H9 (cell line): ENCODE measurements at regions not wholly inside any gene's neighbourhood (a gene's known extent, or its start where the extent isn't known, plus 50 kb on each side); places are given as distances from the start of the nearest gene placed in this dataset.
"Not testable (repeated sequence)": the region's sequence is repeated elsewhere in the genome, so short reads cannot be mapped to it uniquely, and the experiment has no call there.

Experiments used
- DNase-seq: peaks from one replicate; pipeline ENCODE4 v3.0.0-alpha.2; 2017
- H2AFZ ChIP-seq: one replicate; pipeline ENCODE4 v1.6.1; 2013; ENCODE audit warnings: mild to moderate bottlenecking, low read length, control low read depth, moderate library complexity
- H2AK5ac ChIP-seq: 2 replicates; pipeline ENCODE4 v1.6.1; 2013; ENCODE audit warnings: low read length, control low read depth, mixed read lengths; ENCODE audit not compliant: insufficient read length
- H2BK120ac ChIP-seq: one replicate; pipeline ENCODE4 v1.6.1; 2013; ENCODE audit warnings: low read depth, mild to moderate bottlenecking, low read length, control low read depth, inconsistent platforms; ENCODE audit not compliant: poor library complexity, severe bottlenecking
- H2BK12ac ChIP-seq: 2 replicates; pipeline ENCODE4 v1.6.1; 2013; ENCODE audit warnings: low read length, control low read depth, mixed read lengths, low read depth; ENCODE audit not compliant: insufficient read length
- H2BK15ac ChIP-seq: 2 replicates; pipeline ENCODE4 v1.6.1; 2013; ENCODE audit warnings: low read depth, low read length, control low read depth
- H2BK20ac ChIP-seq: one replicate; pipeline ENCODE4 v1.6.1; 2013; ENCODE audit warnings: low read depth, mild to moderate bottlenecking, low read length, control low read depth, inconsistent platforms; ENCODE audit not compliant: poor library complexity, severe bottlenecking
- H2BK5ac ChIP-seq: 2 replicates; pipeline ENCODE4 v1.6.1; 2013; ENCODE audit warnings: low read length, control low read depth, mixed read lengths; ENCODE audit not compliant: insufficient read length
- H3K14ac ChIP-seq: 2 replicates; pipeline ENCODE4 v1.6.1; 2013; ENCODE audit warnings: low read length, control low read depth; ENCODE audit not compliant: insufficient read depth
- H3K18ac ChIP-seq: 2 replicates; pipeline ENCODE4 v1.6.1; 2013; ENCODE audit warnings: low read depth, mild to moderate bottlenecking, mixed read lengths, low read length, control low read depth; ENCODE audit not compliant: insufficient read length
- H3K23ac ChIP-seq: 2 replicates; pipeline ENCODE4 v1.6.1; 2013; ENCODE audit warnings: low read length, control low read depth, mixed read lengths, low read depth; ENCODE audit not compliant: insufficient read length
- H3K23me2 ChIP-seq: 2 replicates; pipeline ENCODE4 v1.6.1; 2013; ENCODE audit warnings: low read depth, mild to moderate bottlenecking, mixed read lengths, low read length, control low read depth; ENCODE audit not compliant: insufficient read length, poor library complexity, severe bottlenecking
- H3K27ac ChIP-seq: 2 replicates; pipeline ENCODE4 v1.5.1; 2013; ENCODE audit warnings: low read length, control low read depth, mixed read lengths, low read depth; ENCODE audit not compliant: insufficient read length
- H3K27me3 ChIP-seq: 2 replicates; pipeline ENCODE4 v1.6.1; 2013; ENCODE audit warnings: low read length, control low read depth, inconsistent platforms; ENCODE audit not compliant: insufficient read depth
- H3K4ac ChIP-seq: 2 replicates; pipeline ENCODE4 v1.6.1; 2013; ENCODE audit warnings: low read depth, mild to moderate bottlenecking, control low read depth, inconsistent platforms, low read length, moderate library complexity
- H3K4me1 ChIP-seq: 2 replicates; pipeline ENCODE4 v1.6.1; 2013; ENCODE audit warnings: low read length, control low read depth, inconsistent platforms; ENCODE audit not compliant: insufficient read depth
- H3K4me2 ChIP-seq: 2 replicates; pipeline ENCODE4 v1.6.1; 2013; ENCODE audit warnings: low read length, control low read depth, mixed read lengths; ENCODE audit not compliant: insufficient read length, insufficient read depth
- H3K56ac ChIP-seq: 2 replicates; pipeline ENCODE4 v1.6.1; 2013; ENCODE audit warnings: low read depth, mild to moderate bottlenecking, mixed read lengths, low read length, control low read depth; ENCODE audit not compliant: insufficient read length
- H3K79me1 ChIP-seq: 2 replicates; pipeline ENCODE4 v1.6.1; 2013; ENCODE audit warnings: low read depth, mild to moderate bottlenecking, moderate library complexity, low read length, control low read depth, inconsistent platforms; ENCODE audit not compliant: insufficient read depth, poor library complexity, severe bottlenecking
- H3K79me2 ChIP-seq: 2 replicates; pipeline ENCODE4 v1.6.1; 2013; ENCODE audit warnings: low read length, control low read depth, inconsistent platforms; ENCODE audit not compliant: insufficient read depth
- H3K9ac ChIP-seq: 2 replicates; pipeline ENCODE4 v1.6.1; 2013; ENCODE audit warnings: low read length, control low read depth, mixed read lengths; ENCODE audit not compliant: insufficient read length; ENCODE audit errors: extremely low read depth
- H3K9me3 ChIP-seq: one replicate; pipeline ENCODE4 v1.6.1; 2013; ENCODE audit warnings: low read depth, low read length, inconsistent platforms; ENCODE audit not compliant: control insufficient read depth
- H3T11ph ChIP-seq: one replicate; pipeline ENCODE4 v1.6.1; 2013; ENCODE audit warnings: mild to moderate bottlenecking, low read length, control low read depth, inconsistent platforms
- H4K20me1 ChIP-seq: one replicate; pipeline ENCODE4 v1.6.1; 2013; ENCODE audit not compliant: control insufficient read depth, insufficient read length, insufficient read depth
- H4K5ac ChIP-seq: 2 replicates; pipeline ENCODE4 v1.6.1; 2013; ENCODE audit warnings: low read depth, mild to moderate bottlenecking, mixed read lengths, low read length, control low read depth; ENCODE audit not compliant: insufficient read length
- H4K8ac ChIP-seq: replicated peaks from 2 replicates; pipeline ENCODE4 v1.6.1; 2013; ENCODE audit warnings: low read length, control low read depth, mixed read lengths, low read depth; ENCODE audit not compliant: insufficient read length
- H4K91ac ChIP-seq: 2 replicates; pipeline ENCODE4 v1.6.1; 2013; ENCODE audit warnings: low read depth, mild to moderate bottlenecking, moderate library complexity, mixed read lengths, low read length, control low read depth; ENCODE audit not compliant: insufficient read length
- H3K27ac Mint-ChIP-seq, 3 experiments: 2 replicates in 2 of 3; 3 replicates in 1 of 3; pipeline ENCODE4 v1.8.0; 2020 to 2021; ENCODE audit warnings: mixed read lengths in 3 of 3, mild to moderate bottlenecking in 1 of 3, moderate library complexity in 1 of 3
- H3K27me3 Mint-ChIP-seq: 2 replicates; pipeline ENCODE4 v1.8.0; 2021; ENCODE audit warnings: low read depth, mild to moderate bottlenecking, moderate library complexity, mixed read lengths
- H3K36me3 Mint-ChIP-seq, 3 experiments: 2 replicates in 2 of 3; 3 replicates in 1 of 3; pipeline ENCODE4 v1.8.0; 2020 to 2021; ENCODE audit warnings: low read depth in 3 of 3, mixed read lengths in 3 of 3; ENCODE audit not compliant: insufficient read depth in 1 of 3
- H3K4me1 Mint-ChIP-seq, 2 experiments: 2 replicates each; pipeline ENCODE4 v1.8.0; 2020; ENCODE audit warnings: mixed read lengths in 2 of 2
- H3K4me3 Mint-ChIP-seq, 2 experiments: 2 replicates in 1 of 2; 3 replicates in 1 of 2; pipeline ENCODE4 v1.8.0; 2020 to 2021; ENCODE audit warnings: mild to moderate bottlenecking in 2 of 2, mixed read lengths in 2 of 2, moderate library complexity in 1 of 2
- H3K9me3 Mint-ChIP-seq, 2 experiments: 2 replicates in 1 of 2; 3 replicates in 1 of 2; pipeline ENCODE4 v1.8.0; 2020; ENCODE audit warnings: mild to moderate bottlenecking in 2 of 2, mixed read lengths in 2 of 2, moderate library complexity in 1 of 2
- CTCF ChIP-seq: fragments of 200-600 bp; sonication (generic); conservative IDR thresholded peaks from 3 replicates; pipeline ENCODE4 v1.8.0; 2021; ENCODE audit warnings: antibody characterized with exemption, mild to moderate bottlenecking
- WGBS: extraction: QIAGEN DNeasy Blood & Tissue Kit; methylation state at CpG from one replicate; pipeline ENCODE4 v1.1.7; 2013; ENCODE audit warnings: missing lambda C conversion rate, low lambda C conversion rate, mixed read lengths; ENCODE audit not compliant: insufficient read length; ENCODE audit errors: extremely low coverage; 5-methylcytosine and 5-hydroxymethylcytosine counted together

DNA sequence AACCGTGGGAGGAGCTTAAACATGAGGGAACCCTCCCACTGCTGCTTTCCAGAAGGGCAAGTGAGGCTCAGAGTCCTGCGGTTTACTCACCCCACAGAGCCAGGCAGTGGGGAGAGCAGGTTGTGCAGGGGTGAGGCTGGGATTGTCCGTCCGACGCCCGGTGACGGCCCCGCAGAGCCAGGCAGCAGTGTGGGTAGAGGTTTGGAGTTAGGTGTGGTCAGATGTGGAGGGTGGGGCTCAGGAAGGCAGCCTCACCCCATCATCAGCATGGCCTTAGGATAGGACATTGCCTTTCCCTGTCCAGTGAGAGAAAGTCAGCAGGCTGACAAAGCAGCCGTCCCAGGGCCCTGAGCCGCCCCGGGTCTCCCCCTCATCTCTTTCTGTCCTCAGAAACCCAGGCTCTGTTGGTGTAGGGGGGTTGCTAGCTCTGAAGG, 234.6 kb downstream of the DLL1 start:
- peaks cover 9 to 18% of the 10 kb centered on the region in 2 experiments for H3K9me3 Mint-ChIP-seq
- no peak for TF ChIP-seq CTCF
- Histone ChIP-seq H4K20me1 (no peaks in the 10 kb centered on the region), H3K23me2 (peaks cover 3% of the 10 kb centered on the region), H3K4me2 (no peak overlapping the region), H2BK12ac (no peak overlapping the region), H2BK120ac (no peak overlapping the region), H3K9ac (no peak overlapping the region), H2AFZ (no peak overlapping the region), H4K8ac (no peak overlapping the region), H3K14ac (no peak overlapping the region), H2BK5ac (no peak overlapping the region), H2AK5ac (no peak overlapping the region), H3K18ac (no peak overlapping the region), H3K23ac (no peak overlapping the region), H3K4me1 (no peaks in the 10 kb centered on the region), H3K27me3 (no peaks in the 10 kb centered on the region), H3K9me3 (no peaks in the 10 kb centered on the region), H2BK15ac (no peak overlapping the region), H3K79me2 (no peaks in the 10 kb centered on the region), H3K4ac (no peak overlapping the region), H3T11ph (no peak overlapping the region), H4K5ac (no peak overlapping the region), H3K79me1 (no peaks in the 10 kb centered on the region), H4K91ac (no peak overlapping the region), H3K56ac (no peak overlapping the region), H2BK20ac (no peak overlapping the region), H3K27ac (no peak overlapping the region)
- H3K4me3 Mint-ChIP-seq: no peak overlapping the region
- no peak for DNase-seq
- peaks cover 5% of the 10 kb centered on the region in 2 experiments; a peak in 2 of 4 replicates for H3K4me1 Mint-ChIP-seq
- no peak overlapping the region; a peak in 1 of 7 replicates for H3K27ac Mint-ChIP-seq
- peaks cover 7 to 15% (median 8%) of the 10 kb centered on the region in 3 experiments for H3K36me3 Mint-ChIP-seq
- peaks cover 16% of the 10 kb centered on the region for H3K27me3 Mint-ChIP-seq
- WGBS: no CpG with 5 or more reads among the region's 11 CpGs

GRCh38 chr6:170055797-170056196, 235.1 kb downstream of the DLL1 start:
- not testable (repeated sequence) for H2AK5ac ChIP-seq, H3K79me2 ChIP-seq, H3T11ph ChIP-seq, H2BK120ac ChIP-seq, H3K27ac ChIP-seq, H2BK5ac ChIP-seq, DNase-seq, H4K5ac ChIP-seq, H3K9me3 ChIP-seq, H3K4me3 Mint-ChIP-seq, H3K23me2 ChIP-seq, H3K27me3 ChIP-seq, H3K23ac ChIP-seq, H3K4me1 ChIP-seq, H2BK15ac ChIP-seq, H3K4ac ChIP-seq, H3K4me2 ChIP-seq, H4K8ac ChIP-seq, H3K79me1 ChIP-seq, H4K20me1 ChIP-seq, H4K91ac ChIP-seq, H3K18ac ChIP-seq, H3K14ac ChIP-seq, H3K9ac ChIP-seq, H2BK12ac ChIP-seq, H2BK20ac ChIP-seq, H3K27ac Mint-ChIP-seq, H3K56ac ChIP-seq, H3K4me1 Mint-ChIP-seq, H2AFZ ChIP-seq
- WGBS: no CpG with 5 or more reads among the region's 14 CpGs
- H3K9me3 Mint-ChIP-seq: peaks cover 9 to 18% of the 10 kb centered on the region in 2 experiments
- peaks cover 7 to 15% (median 8%) of the 10 kb centered on the region in 3 experiments for H3K36me3 Mint-ChIP-seq
- peaks cover 16% of the 10 kb centered on the region for H3K27me3 Mint-ChIP-seq
